ENCODE measurements at regions not wholly inside any gene's neighbourhood (a gene's known extent, or its start where the extent isn't known, plus 50 kb on each side); places are given as distances from the start of the nearest gene placed in this dataset.

DNA sequence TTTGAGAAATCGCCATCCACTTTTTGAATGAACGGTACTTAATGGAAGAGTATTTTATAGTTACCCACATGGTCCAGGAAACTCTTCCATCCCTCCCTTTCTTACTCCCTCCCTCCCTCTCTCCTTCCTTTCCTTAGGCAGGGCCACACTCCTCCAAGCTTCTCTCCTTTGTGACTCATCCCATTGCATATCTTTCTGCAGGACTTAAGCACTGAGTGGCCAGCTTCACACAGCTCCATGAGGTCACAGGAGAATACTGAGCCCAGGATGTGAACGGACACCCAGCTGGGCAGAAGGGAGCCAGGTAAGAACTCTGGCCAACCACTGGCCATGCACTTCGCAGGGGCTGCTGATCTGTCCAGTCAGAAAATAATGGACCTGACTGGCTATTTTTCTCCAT is 189.7 kb upstream of the ADCY1 start (continued):
- TF ChIP-seq, protein P1, sequence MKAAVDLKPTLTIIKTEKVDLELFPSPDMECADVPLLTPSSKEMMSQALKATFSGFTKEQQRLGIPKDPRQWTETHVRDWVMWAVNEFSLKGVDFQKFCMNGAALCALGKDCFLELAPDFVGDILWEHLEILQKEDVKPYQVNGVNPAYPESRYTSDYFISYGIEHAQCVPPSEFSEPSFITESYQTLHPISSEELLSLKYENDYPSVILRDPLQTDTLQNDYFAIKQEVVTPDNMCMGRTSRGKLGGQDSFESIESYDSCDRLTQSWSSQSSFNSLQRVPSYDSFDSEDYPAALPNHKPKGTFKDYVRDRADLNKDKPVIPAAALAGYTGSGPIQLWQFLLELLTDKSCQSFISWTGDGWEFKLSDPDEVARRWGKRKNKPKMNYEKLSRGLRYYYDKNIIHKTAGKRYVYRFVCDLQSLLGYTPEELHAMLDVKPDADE (IDR thresholded peaks at IDR 0.05): no peak
- no peak for TF ChIP-seq EZH2 (IDR thresholded peaks at IDR 0.05; ENCODE audit: low read depth, unreplicated experiment)
- no peak for TF ChIP-seq CREB1 (CRISPR knock-in tag; IDR thresholded peaks at IDR 0.05; ENCODE audit: low read depth)
- TF ChIP-seq POLR2AphosphoS5 (IDR thresholded peaks at IDR 0.05; ENCODE audit: low read depth): no peak
- TF ChIP-seq, protein P2, sequence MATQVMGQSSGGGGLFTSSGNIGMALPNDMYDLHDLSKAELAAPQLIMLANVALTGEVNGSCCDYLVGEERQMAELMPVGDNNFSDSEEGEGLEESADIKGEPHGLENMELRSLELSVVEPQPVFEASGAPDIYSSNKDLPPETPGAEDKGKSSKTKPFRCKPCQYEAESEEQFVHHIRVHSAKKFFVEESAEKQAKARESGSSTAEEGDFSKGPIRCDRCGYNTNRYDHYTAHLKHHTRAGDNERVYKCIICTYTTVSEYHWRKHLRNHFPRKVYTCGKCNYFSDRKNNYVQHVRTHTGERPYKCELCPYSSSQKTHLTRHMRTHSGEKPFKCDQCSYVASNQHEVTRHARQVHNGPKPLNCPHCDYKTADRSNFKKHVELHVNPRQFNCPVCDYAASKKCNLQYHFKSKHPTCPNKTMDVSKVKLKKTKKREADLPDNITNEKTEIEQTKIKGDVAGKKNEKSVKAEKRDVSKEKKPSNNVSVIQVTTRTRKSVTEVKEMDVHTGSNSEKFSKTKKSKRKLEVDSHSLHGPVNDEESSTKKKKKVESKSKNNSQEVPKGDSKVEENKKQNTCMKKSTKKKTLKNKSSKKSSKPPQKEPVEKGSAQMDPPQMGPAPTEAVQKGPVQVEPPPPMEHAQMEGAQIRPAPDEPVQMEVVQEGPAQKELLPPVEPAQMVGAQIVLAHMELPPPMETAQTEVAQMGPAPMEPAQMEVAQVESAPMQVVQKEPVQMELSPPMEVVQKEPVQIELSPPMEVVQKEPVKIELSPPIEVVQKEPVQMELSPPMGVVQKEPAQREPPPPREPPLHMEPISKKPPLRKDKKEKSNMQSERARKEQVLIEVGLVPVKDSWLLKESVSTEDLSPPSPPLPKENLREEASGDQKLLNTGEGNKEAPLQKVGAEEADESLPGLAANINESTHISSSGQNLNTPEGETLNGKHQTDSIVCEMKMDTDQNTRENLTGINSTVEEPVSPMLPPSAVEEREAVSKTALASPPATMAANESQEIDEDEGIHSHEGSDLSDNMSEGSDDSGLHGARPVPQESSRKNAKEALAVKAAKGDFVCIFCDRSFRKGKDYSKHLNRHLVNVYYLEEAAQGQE (IDR thresholded peaks at IDR 0.05; ENCODE audit: unreplicated experiment): no peak

DNA sequence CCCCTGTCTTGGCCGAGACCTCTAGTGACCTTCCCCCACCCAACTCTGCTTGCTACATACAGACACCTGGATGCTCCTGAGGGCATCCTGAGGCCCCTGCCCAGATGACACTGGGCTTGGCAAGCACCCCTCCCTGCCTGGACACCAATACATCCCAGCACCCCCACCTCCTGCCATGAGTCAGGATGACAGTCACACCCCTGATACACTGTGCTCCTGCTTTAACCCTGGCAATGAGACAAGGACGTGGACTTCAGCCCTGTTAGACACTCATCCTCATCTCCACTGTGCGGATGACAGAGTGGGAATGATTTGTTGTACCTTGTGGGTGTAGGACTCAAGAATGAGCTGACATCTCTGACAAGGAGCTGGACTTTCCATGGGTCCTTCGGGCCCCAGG is 186.3 kb upstream of the ADCY1 start:
- Histone ChIP-seq H3K36me3 (ENCODE audit: insufficient read depth) (no peaks in the 10 kb centered on the region), H3K27me3 (ENCODE audit: insufficient read depth) (no peaks in the 10 kb centered on the region), H4K20me1 (replicated peaks; ENCODE audit: insufficient read depth) (no peaks in the 10 kb centered on the region), H3K9me2 (ENCODE audit: insufficient read depth) (no peaks in the 10 kb centered on the region), H3K4me3 (no peak overlapping the region), H3K79me2 (replicated peaks; ENCODE audit: insufficient read depth) (no peaks in the 10 kb centered on the region), H3K27ac (ENCODE audit: low read depth) (no peak overlapping the region), H3K4me1 (ENCODE audit: insufficient read depth) (no peaks in the 10 kb centered on the region), H2AFZ (no peak overlapping the region), H3K4me2 (no peak overlapping the region), H3F3A (replicated peaks; ENCODE audit: low read depth) (no peaks in the 10 kb centered on the region)
- ATAC-seq: no peak
- TF ChIP-seq STAT1 (IDR thresholded peaks at IDR 0.05; ENCODE audit: unreplicated experiment) (no peak), ZNF114 (CRISPR knock-in tag; IDR thresholded peaks at IDR 0.05) (no peak)
- H3K9me3 Mint-ChIP-seq: peaks cover 26% of the 10 kb centered on the region
- DNase-seq (ENCODE audit: low spot score): no peak
- H3K36me3 Mint-ChIP-seq (ENCODE audit: low read depth): peaks cover 17% of the 10 kb centered on the region; the same call in 2 of the 3 replicates
- H3K4me3 Mint-ChIP-seq: no peak overlapping the region
- no peak overlapping the region for H3K27ac Mint-ChIP-seq
- no peaks in the 10 kb centered on the region for H3K4me1 Mint-ChIP-seq
- H3K27me3 Mint-ChIP-seq (ENCODE audit: insufficient read depth, low read depth, poor library complexity): peaks cover 4% of the 10 kb centered on the region

DNA sequence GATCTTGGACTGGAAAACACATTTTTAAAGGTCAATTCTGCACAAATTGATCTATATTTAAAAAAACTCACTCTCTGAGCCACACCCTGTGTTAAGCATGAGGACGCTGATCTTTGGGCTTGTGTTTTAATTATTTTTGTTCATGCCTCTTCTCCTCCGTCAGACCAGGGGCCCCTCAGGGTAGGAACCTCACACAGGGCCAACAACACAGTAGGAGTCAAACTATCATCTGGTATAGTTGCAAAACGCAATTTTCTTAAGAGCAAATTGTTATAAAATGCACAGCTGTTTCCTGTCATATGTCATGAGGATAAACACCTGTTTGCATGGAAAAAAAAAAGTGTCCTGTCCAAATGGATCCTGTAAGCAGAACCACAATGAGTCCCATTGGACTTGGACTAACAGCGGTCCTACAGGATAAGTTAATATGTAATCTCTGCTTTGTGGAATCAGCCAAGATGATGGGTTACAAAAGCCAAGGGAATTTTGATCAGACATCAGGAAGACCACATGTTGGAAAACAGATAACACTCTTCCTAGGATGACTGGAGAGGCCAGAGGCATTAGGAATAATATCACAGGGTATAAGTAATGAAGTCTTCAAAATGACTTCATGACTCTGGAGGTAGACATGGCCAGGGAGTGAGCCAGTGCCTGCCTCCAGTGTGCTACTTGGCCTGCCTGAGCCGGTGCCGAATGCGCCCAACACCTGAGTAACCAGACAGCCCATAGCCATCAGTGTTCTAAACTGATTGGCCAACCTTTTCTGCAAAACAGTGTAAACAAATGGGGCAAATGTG is 184.9 kb upstream of the ADCY1 start:
- peaks cover 6% of the 10 kb centered on the region; the same call in 2 of the 3 replicates for H3K36me3 Mint-ChIP-seq (ENCODE audit: low read depth)
- Histone ChIP-seq H3K27me3 (ENCODE audit: insufficient read depth) (no peaks in the 10 kb centered on the region), H3K27ac (ENCODE audit: low read depth) (no peak overlapping the region)

More for the DNA sequence above, 184.9 kb upstream of the ADCY1 start:
- Mint-ChIP-seq H3K27ac (no peak overlapping the region), H3K4me3 (no peak overlapping the region), H3K4me1 (no peaks in the 10 kb centered on the region), H3K27me3 (ENCODE audit: insufficient read depth, low read depth, poor library complexity) (peaks cover 4% of the 10 kb centered on the region), H3K9me3 (peaks cover 20% of the 10 kb centered on the region)
- Histone ChIP-seq H2AFZ (no peak overlapping the region), H3F3A (replicated peaks; ENCODE audit: low read depth) (no peaks in the 10 kb centered on the region), H3K79me2 (replicated peaks; ENCODE audit: insufficient read depth) (no peaks in the 10 kb centered on the region), H3K4me3 (no peak overlapping the region), H4K20me1 (replicated peaks; ENCODE audit: insufficient read depth) (no peaks in the 10 kb centered on the region), H3K4me1 (ENCODE audit: insufficient read depth) (no peaks in the 10 kb centered on the region), H3K4me2 (no peak overlapping the region), H3K36me3 (ENCODE audit: insufficient read depth) (no peaks in the 10 kb centered on the region), H3K9me2 (ENCODE audit: insufficient read depth) (no peaks in the 10 kb centered on the region)
- ATAC-seq (no peak), DNase-seq (ENCODE audit: low spot score) (no peak)
- TF ChIP-seq EZH2 (IDR thresholded peaks at IDR 0.05; ENCODE audit: low read depth, unreplicated experiment) (no peak), STAT1 (IDR thresholded peaks at IDR 0.05; ENCODE audit: unreplicated experiment) (no peak)

Measured in GM23338 (cell line).